Neural progenitor cell (in vitro differentiated cells): ENCODE measurements at regions not wholly inside any gene's neighbourhood (a gene's known extent, or its start where the extent isn't known, plus 50 kb on each side); places are given as distances from the start of the nearest gene placed in this dataset.

Experiments
- DNase-seq: peaks from one replicate; pipeline ENCODE4 v3.0.0-alpha.2; 2016; ENCODE audit warnings: low spot score
- H2AFZ ChIP-seq: fragments of 200-600 bp; sonication (generic); replicated peaks from 2 replicates; pipeline ENCODE4 v1.6.1; 2016; ENCODE audit warnings: antibody characterized with exemption
- H3F3A ChIP-seq: fragments of 200-600 bp; sonication (generic); 2 replicates; pipeline ENCODE4 v1.6.1; 2016; ENCODE audit warnings: antibody characterized with exemption, low read depth
- H3K27ac ChIP-seq: fragments of 200-600 bp; sonication (generic); 2 replicates; pipeline ENCODE4 v1.5.1; 2016; ENCODE audit warnings: mild to moderate bottlenecking
- H3K27me3 ChIP-seq: fragments of 200-600 bp; sonication (generic); 2 replicates; pipeline ENCODE4 v1.6.1; 2016; ENCODE audit warnings: mild to moderate bottlenecking, moderate library complexity
- H3K36me3 ChIP-seq: fragments of 200-600 bp; sonication (generic); 2 replicates; pipeline ENCODE4 v1.5.1; 2016
- H3K4me1 ChIP-seq: fragments of 200-600 bp; sonication (generic); 2 replicates; pipeline ENCODE4 v1.6.1; 2016; ENCODE audit warnings: mixed run types
- H3K4me2 ChIP-seq: fragments of 200-600 bp; sonication (generic); 2 replicates; pipeline ENCODE4 v1.6.1; 2016
- H3K4me3 ChIP-seq: fragments of 200-600 bp; sonication (generic); 2 replicates; pipeline ENCODE4 v1.5.1; 2016
- H3K79me2 ChIP-seq: fragments of 200-600 bp; sonication (generic); 2 replicates; pipeline ENCODE4 v1.6.1; 2016; ENCODE audit warnings: low read depth
- H3K9ac ChIP-seq: fragments of 200-600 bp; sonication (generic); 2 replicates; pipeline ENCODE4 v1.6.1; 2016
- H3K9me3 ChIP-seq: fragments of 200-600 bp; sonication (generic); 2 replicates; pipeline ENCODE4 v1.5.1; 2016; ENCODE audit warnings: low read depth
- H4K20me1 ChIP-seq: fragments of 200-600 bp; sonication (generic); 2 replicates; pipeline ENCODE4 v1.6.1; 2016; ENCODE audit warnings: low read depth
- H3K27ac Mint-ChIP-seq: 3 replicates; pipeline ENCODE4 v1.8.0; 2021; ENCODE audit warnings: mixed read lengths
- H3K27me3 Mint-ChIP-seq: 2 replicates; pipeline ENCODE4 v1.8.0; 2022; ENCODE audit warnings: low read depth, mild to moderate bottlenecking, inconsistent platforms, moderate library complexity, mixed read lengths; ENCODE audit not compliant: insufficient read depth
- H3K36me3 Mint-ChIP-seq: 3 replicates; pipeline ENCODE4 v1.8.0; 2021; ENCODE audit warnings: mixed read lengths
- H3K4me1 Mint-ChIP-seq: 3 replicates; pipeline ENCODE4 v1.8.0; 2021; ENCODE audit warnings: mixed read lengths
- H3K4me3 Mint-ChIP-seq: 3 replicates; pipeline ENCODE4 v1.8.0; 2021; ENCODE audit warnings: mild to moderate bottlenecking, moderate library complexity, mixed read lengths
- H3K9me3 Mint-ChIP-seq: 3 replicates; pipeline ENCODE4 v1.8.0; 2020; ENCODE audit warnings: mixed read lengths
- EZH2 ChIP-seq: fragments of 200-600 bp; sonication (generic); IDR thresholded peaks from 2 replicates; pipeline ENCODE4 v1.6.1; 2017; ENCODE audit warnings: antibody characterized with exemption, mild to moderate bottlenecking, moderate library complexity
- EZH2phosphoT487 ChIP-seq: fragments of 200-600 bp; sonication (generic); IDR thresholded peaks from 2 replicates; pipeline ENCODE4 v1.6.1; 2017; ENCODE audit warnings: antibody characterized with exemption
- TF ChIP-seq, protein P1 (sequence below): fragments of 200-600 bp; sonication (generic); IDR thresholded peaks from 2 replicates; pipeline ENCODE4 v1.5.1; 2017; ENCODE audit warnings: antibody characterized with exemption, mild to moderate bottlenecking

DNA sequence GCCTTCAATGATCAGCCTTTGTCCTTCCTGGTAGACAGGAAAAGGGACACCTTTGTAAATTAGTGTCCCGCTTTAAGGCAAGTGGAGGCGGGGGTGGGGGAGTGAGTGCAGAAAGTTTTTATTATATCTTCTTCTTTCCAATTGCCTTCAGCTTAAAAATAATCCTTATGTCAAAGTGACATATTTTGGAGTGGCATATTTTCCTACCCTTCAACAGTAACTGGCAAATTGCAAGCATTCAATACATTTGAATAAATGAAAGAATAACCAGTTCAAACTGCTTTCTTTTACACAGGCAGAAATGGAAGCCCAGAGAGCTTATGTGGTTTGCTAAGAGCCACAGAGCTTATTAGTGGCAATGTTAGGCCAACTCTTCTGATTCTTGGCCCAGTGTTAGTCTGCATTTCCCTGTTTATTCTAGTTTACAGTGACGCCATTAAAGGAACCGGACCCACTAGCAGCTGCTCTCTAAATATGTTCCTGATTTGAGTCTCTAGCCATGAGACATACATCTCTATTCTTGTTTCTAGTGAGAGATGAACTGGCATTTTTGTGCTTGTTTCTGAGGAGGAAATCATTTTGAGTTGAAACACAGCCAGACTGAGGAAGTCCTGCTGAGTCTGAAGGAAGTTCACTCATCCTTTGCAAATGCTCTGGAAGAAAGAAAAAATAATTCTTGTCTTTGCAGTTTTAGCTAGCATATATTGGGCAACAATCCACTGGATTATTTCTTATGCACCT lies 468.7 kb downstream of the NOVA1 start:
- no peak overlapping the region for H3K4me3 Mint-ChIP-seq
- H3K27me3 Mint-ChIP-seq, result peaks cover 2% of the 10 kb centered on the region
- Histone ChIP-seq H3K36me3 (no peaks in the 10 kb centered on the region), H3K4me1 (peaks cover 10% of the 10 kb centered on the region), H3K4me2 (no peak overlapping the region), H2AFZ (no peak overlapping the region), H3F3A (no peaks in the 10 kb centered on the region), H3K9ac (no peak overlapping the region), H3K9me3 (no peaks in the 10 kb centered on the region), H3K4me3 (no peak overlapping the region), H3K27ac (no peak overlapping the region), H3K79me2 (no peaks in the 10 kb centered on the region), H4K20me1 (no peaks in the 10 kb centered on the region), H3K27me3 (no peaks in the 10 kb centered on the region)
- H3K4me1 Mint-ChIP-seq, result peaks cover 28% of the 10 kb centered on the region
- H3K36me3 Mint-ChIP-seq, result peaks cover 2% of the 10 kb centered on the region
- H3K27ac Mint-ChIP-seq, result peak overlapping the region; percentile 85
- no peak for DNase-seq
- TF ChIP-seq EZH2 (no peak), EZH2phosphoT487 (no peak)
- TF ChIP-seq, protein P1, sequence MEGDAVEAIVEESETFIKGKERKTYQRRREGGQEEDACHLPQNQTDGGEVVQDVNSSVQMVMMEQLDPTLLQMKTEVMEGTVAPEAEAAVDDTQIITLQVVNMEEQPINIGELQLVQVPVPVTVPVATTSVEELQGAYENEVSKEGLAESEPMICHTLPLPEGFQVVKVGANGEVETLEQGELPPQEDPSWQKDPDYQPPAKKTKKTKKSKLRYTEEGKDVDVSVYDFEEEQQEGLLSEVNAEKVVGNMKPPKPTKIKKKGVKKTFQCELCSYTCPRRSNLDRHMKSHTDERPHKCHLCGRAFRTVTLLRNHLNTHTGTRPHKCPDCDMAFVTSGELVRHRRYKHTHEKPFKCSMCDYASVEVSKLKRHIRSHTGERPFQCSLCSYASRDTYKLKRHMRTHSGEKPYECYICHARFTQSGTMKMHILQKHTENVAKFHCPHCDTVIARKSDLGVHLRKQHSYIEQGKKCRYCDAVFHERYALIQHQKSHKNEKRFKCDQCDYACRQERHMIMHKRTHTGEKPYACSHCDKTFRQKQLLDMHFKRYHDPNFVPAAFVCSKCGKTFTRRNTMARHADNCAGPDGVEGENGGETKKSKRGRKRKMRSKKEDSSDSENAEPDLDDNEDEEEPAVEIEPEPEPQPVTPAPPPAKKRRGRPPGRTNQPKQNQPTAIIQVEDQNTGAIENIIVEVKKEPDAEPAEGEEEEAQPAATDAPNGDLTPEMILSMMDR, result no peak
- H3K9me3 Mint-ChIP-seq, result peaks cover 3% of the 10 kb centered on the region

DNA sequence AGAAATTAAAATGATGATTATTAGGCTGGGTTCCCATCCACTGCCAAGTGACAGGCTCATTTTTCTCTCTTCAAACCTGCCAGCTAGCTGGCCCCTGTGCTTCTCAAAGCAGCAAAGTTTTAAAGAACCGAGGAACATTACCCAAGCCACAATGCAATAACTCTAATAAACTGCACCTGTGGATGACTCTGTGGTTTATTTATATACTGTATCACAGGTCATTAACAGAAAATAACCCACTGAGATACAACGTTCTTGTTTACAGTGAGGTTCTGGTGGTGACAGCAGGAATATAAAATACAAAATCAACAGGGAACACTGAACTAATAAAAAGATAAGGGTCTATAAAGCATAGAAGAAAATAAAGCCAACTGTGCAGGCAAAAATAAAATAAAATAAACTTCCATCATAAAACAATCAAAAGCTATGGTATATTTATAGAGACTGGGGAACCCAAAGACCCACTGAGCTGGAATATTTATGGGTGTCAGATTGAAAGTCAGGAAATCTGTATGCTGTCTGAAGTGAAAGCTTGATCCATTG lies 472.9 kb downstream of the NOVA1 start:
- H3K4me3 Mint-ChIP-seq, result no peak overlapping the region
- H3K36me3 Mint-ChIP-seq, result peaks cover 2% of the 10 kb centered on the region
- peaks cover 3% of the 10 kb centered on the region for H3K9me3 Mint-ChIP-seq
- Histone ChIP-seq H3F3A (no peaks in the 10 kb centered on the region), H3K27me3 (no peaks in the 10 kb centered on the region), H3K27ac (no peak overlapping the region), H3K79me2 (no peaks in the 10 kb centered on the region), H3K36me3 (no peaks in the 10 kb centered on the region), H4K20me1 (no peaks in the 10 kb centered on the region), H3K9me3 (no peaks in the 10 kb centered on the region), H3K4me3 (no peak overlapping the region), H3K4me2 (no peak overlapping the region), H2AFZ (no peak overlapping the region), H3K4me1 (peaks cover 10% of the 10 kb centered on the region), H3K9ac (no peak overlapping the region)
- no peak overlapping the region for H3K27ac Mint-ChIP-seq
- TF ChIP-seq EZH2phosphoT487, result no peak
- no peak for TF ChIP-seq EZH2
- TF ChIP-seq, protein P1, result no peak
- H3K27me3 Mint-ChIP-seq, result peaks cover 2% of the 10 kb centered on the region
- DNase-seq, result no peak
- peaks cover 16% of the 10 kb centered on the region for H3K4me1 Mint-ChIP-seq

DNA sequence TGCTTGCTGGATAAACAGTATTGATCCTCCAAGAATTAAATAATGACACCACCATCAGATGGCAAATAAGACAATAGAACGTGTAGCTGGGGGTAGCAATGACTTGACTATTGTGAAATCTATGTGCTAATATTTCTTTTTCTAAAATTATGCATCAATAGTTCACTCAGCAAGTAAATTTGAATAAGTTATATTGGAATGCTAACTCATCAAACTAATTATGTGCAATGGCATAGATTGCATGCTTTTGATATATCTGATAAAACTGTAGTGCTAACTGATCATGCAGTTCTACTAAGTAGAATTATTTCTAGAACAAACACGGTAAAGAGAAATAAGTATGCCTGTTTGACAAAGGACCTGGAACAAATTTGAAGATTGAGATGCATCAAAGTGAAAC lies 474.4 kb downstream of the NOVA1 start:
- H2AFZ ChIP-seq, result no peak overlapping the region
- no peak for TF ChIP-seq EZH2phosphoT487
- TF ChIP-seq, protein P1, result no peak
- no peak for TF ChIP-seq EZH2
- H3K27me3 ChIP-seq, result no peaks in the 10 kb centered on the region
- no peak overlapping the region for H3K27ac ChIP-seq
- no peaks in the 10 kb centered on the region for H4K20me1 ChIP-seq
- H3K27me3 Mint-ChIP-seq, result peaks cover 2% of the 10 kb centered on the region
- no peak for DNase-seq
- no peaks in the 10 kb centered on the region for H3F3A ChIP-seq
- no peaks in the 10 kb centered on the region for H3K79me2 ChIP-seq
- H3K4me1 Mint-ChIP-seq, result peaks cover 5% of the 10 kb centered on the region
- H3K4me3 Mint-ChIP-seq, result no peak overlapping the region
- H3K9ac ChIP-seq, result no peak overlapping the region
- no peak overlapping the region for H3K4me3 ChIP-seq
- peaks cover 2% of the 10 kb centered on the region for H3K36me3 Mint-ChIP-seq
- peaks cover 3% of the 10 kb centered on the region for H3K9me3 Mint-ChIP-seq
- no peak overlapping the region for H3K27ac Mint-ChIP-seq
- no peaks in the 10 kb centered on the region for H3K36me3 ChIP-seq
- H3K4me2 ChIP-seq, result no peak overlapping the region
- H3K4me1 ChIP-seq, result peaks cover 10% of the 10 kb centered on the region
- no peaks in the 10 kb centered on the region for H3K9me3 ChIP-seq
